Astrocyte of the cerebellum (primary cell): ENCODE measurements at regions not wholly inside any gene's neighbourhood (a gene's known extent, or its start where the extent isn't known, plus 50 kb on each side); places are given as distances from the start of the nearest gene placed in this dataset.

ENCODE experiments used
- DNase-seq: peaks from one replicate; pipeline ENCODE4 v3.0.0-alpha.2; 2011; ENCODE audit warnings: low read depth
- H3K4me3 ChIP-seq: 2 replicates; pipeline ENCODE4 v1.5.1; 2011; ENCODE audit warnings: mild to moderate bottlenecking, low read depth, low read length, moderate library complexity
- CTCF ChIP-seq: IDR thresholded peaks from 2 replicates; pipeline ENCODE4 v1.5.1; 2012; ENCODE audit warnings: low read length, low read depth, moderate library complexity, mild to moderate bottlenecking; ENCODE audit errors: missing control alignments
- in situ Hi-C: cut with HindIII; loops from 2 replicates; pipeline ENCODE4 v1.10.0; 2017; ENCODE audit warnings: low sequenced_read_pairs

GRCh38 chr13:72458701-72459100 is 268.7 kb downstream of the MZT1 start:
- peak; percentile 16 for DNase-seq
- H3K4me3 ChIP-seq = no peak overlapping the region
- in situ Hi-C loops = loop anchor here (5.0 kb wide), 1 partner anchor 39 kb away; no protein-coding TSS in a partner anchor
- TF ChIP-seq CTCF = no peak

- in situ Hi-C loops = loop anchor here (5.0 kb wide), 1 partner anchor 40 kb away; no protein-coding TSS in a partner anchor
- DNase-seq = no peak
- TF ChIP-seq CTCF = no peak
- no peak overlapping the region for H3K4me3 ChIP-seq
These were observed 270.3 kb downstream of the MZT1 start for GRCh38 chr13:72457151-72457550.

GRCh38 chr13:72456486-72456885 is 270.9 kb downstream of the MZT1 start:
- DNase-seq = no peak
- in situ Hi-C loops = loop anchor here (5.0 kb wide), 1 partner anchor 41 kb away; no protein-coding TSS in a partner anchor
- TF ChIP-seq CTCF = no peak
- H3K4me3 ChIP-seq = no peak overlapping the region

- no peak for TF ChIP-seq CTCF
- in situ Hi-C loops = no loop called here
- no peak for DNase-seq
- H3K4me3 ChIP-seq = no peak overlapping the region
These were observed 274.3 kb downstream of the MZT1 start for GRCh38 chr13:72453161-72453560.

GRCh38 chr13:72448082-72448481 is 279.3 kb downstream of the MZT1 start:
- DNase-seq = no peak
- TF ChIP-seq CTCF = no peak
- in situ Hi-C loops = no loop called here
- H3K4me3 ChIP-seq = no peak overlapping the region

- DNase-seq = no peak
- in situ Hi-C loops = no loop called here
- H3K4me3 ChIP-seq = no peak overlapping the region
- TF ChIP-seq CTCF = no peak
These were observed 282.4 kb downstream of the MZT1 start for GRCh38 chr13:72444999-72445398.

- H3K4me3 ChIP-seq = no peak overlapping the region
- in situ Hi-C loops = no loop called here
- peak; percentile 5 for DNase-seq
- no peak for TF ChIP-seq CTCF
These were observed 290.0 kb downstream of the MZT1 start for GRCh38 chr13:72437458-72437857.
